ENCODE measurements at regions not wholly inside any gene's neighbourhood (a gene's known extent, or its start where the extent isn't known, plus 50 kb on each side); places are given as distances from the start of the nearest gene placed in this dataset.
A peak's percentile ranks its signal among the peaks of the same experiment; 100 is the strongest.

- no peak overlapping the region for H3K9ac ChIP-seq (ENCODE audit: low read length)
- no peak for DNase-seq
Measured at GRCh38 chr3:152664766-152665165, 170.2 kb upstream of the P2RY1 start.

GRCh38 chr3:152667267-152667666 is 167.7 kb upstream of the P2RY1 start:
- Histone ChIP-seq H3K4me3 (ENCODE audit: low read length) (no peak overlapping the region), H2AK5ac (ENCODE audit: low read length) (no peak overlapping the region), H3K27me3 (ENCODE audit: insufficient read depth, low read length, poor library complexity) (no peaks in the 10 kb centered on the region), H3K4me2 (ENCODE audit: low read length) (no peak overlapping the region), H3K36me3 (ENCODE audit: control insufficient read depth, insufficient read depth, low read length) (no peaks in the 10 kb centered on the region), H3K79me1 (ENCODE audit: low read length) (no peaks in the 10 kb centered on the region), H3K79me2 (ENCODE audit: control insufficient read depth, insufficient read depth, low read length) (no peaks in the 10 kb centered on the region), H3K56ac (ENCODE audit: low read length) (no peak overlapping the region), H3K27ac (ENCODE audit: low read depth, low read length) (no peak overlapping the region), H2BK15ac (replicated peaks; ENCODE audit: low read depth) (no peak overlapping the region), H2BK5ac (ENCODE audit: low read length) (no peak overlapping the region), H4K8ac (ENCODE audit: low read depth, low read length) (no peak overlapping the region), H4K5ac (ENCODE audit: low read length) (no peak overlapping the region), H3K18ac (ENCODE audit: low read length) (no peak overlapping the region), H2BK120ac (ENCODE audit: low read depth, low read length) (no peak overlapping the region), H3K23ac (ENCODE audit: low read length) (no peak overlapping the region), H3K9ac (ENCODE audit: low read length) (no peak overlapping the region), H3K4me1 (ENCODE audit: control insufficient read depth, low read depth, low read length) (peaks cover 2% of the 10 kb centered on the region), H3K4ac (ENCODE audit: low read depth, low read length) (no peak overlapping the region)
- DNase-seq: no peak

More at GRCh38 chr3:152664766-152665165, 170.2 kb upstream of the P2RY1 start:
- no peak overlapping the region for H4K8ac ChIP-seq (ENCODE audit: low read depth, low read length)
- no peak overlapping the region for H2BK120ac ChIP-seq (ENCODE audit: low read depth, low read length)
- no peak overlapping the region for H3K4me3 ChIP-seq (ENCODE audit: low read length)
- no peak overlapping the region for H3K23ac ChIP-seq (ENCODE audit: low read length)
- H3K56ac ChIP-seq (ENCODE audit: low read length): no peak overlapping the region
- H3K18ac ChIP-seq (ENCODE audit: low read length): no peak overlapping the region
- no peak overlapping the region for H3K4ac ChIP-seq (ENCODE audit: low read depth, low read length)
- no peaks in the 10 kb centered on the region for H3K79me1 ChIP-seq (ENCODE audit: low read length)
- no peak overlapping the region for H4K5ac ChIP-seq (ENCODE audit: low read length)
- H3K79me2 ChIP-seq (ENCODE audit: control insufficient read depth, insufficient read depth, low read length): no peaks in the 10 kb centered on the region
- H3K27me3 ChIP-seq (ENCODE audit: insufficient read depth, low read length, poor library complexity): no peaks in the 10 kb centered on the region
- no peaks in the 10 kb centered on the region for H3K4me1 ChIP-seq (ENCODE audit: control insufficient read depth, low read depth, low read length)
- H2BK15ac ChIP-seq (replicated peaks; ENCODE audit: low read depth): no peak overlapping the region
- no peaks in the 10 kb centered on the region for H3K36me3 ChIP-seq (ENCODE audit: control insufficient read depth, insufficient read depth, low read length)
- no peak overlapping the region for H2BK5ac ChIP-seq (ENCODE audit: low read length)
- H3K4me2 ChIP-seq (ENCODE audit: low read length): no peak overlapping the region
- no peak overlapping the region for H3K27ac ChIP-seq (ENCODE audit: low read depth, low read length)
- no peak overlapping the region for H2AK5ac ChIP-seq (ENCODE audit: low read length)

DNA sequence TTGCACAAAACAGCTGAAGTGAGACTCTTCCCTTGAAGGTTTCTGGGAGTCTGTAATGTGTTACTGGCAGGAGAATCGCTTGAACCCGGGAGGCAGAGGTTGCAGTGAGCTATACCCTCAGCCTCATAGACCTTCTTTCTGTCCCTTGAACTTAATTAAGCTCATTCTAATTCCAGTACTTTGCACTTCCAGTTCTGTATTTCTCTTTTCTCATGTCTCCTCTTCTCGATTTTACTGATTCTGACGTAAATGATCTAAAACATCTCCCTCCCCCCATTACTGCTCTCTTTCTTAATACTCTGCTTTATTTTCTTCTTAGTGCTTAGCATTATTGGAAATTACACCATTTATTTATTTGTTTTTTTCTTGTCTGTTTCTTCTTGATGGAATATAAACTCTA is 165.4 kb upstream of the P2RY1 start:
- H3K56ac ChIP-seq (ENCODE audit: low read length): no peak overlapping the region
- no CpG with 5 or more reads among the region's 4 CpGs for WGBS (ENCODE audit: extremely low coverage, insufficient coverage, low lambda C conversion rate)
- no peak for DNase-seq

GRCh38 chr3:152671446-152672319 is 163.2 kb upstream of the P2RY1 start:
- no peak overlapping the region for H3K23ac ChIP-seq (ENCODE audit: low read length)
- H4K8ac ChIP-seq (ENCODE audit: low read depth, low read length): peak overlapping the region; percentile 56
- peak overlapping the region; percentile 38 for H3K56ac ChIP-seq (ENCODE audit: low read length)
- no peak overlapping the region for H4K5ac ChIP-seq (ENCODE audit: low read length)
- H3K79me1 ChIP-seq (ENCODE audit: low read length): no peaks in the 10 kb centered on the region
- H2AK5ac ChIP-seq (ENCODE audit: low read length): no peak overlapping the region
- H2BK15ac ChIP-seq (replicated peaks; ENCODE audit: low read depth): no peak overlapping the region
- H3K4ac ChIP-seq (ENCODE audit: low read depth, low read length): peak overlapping the region; percentile 31
- peaks cover 2% of the 10 kb centered on the region for H3K4me1 ChIP-seq (ENCODE audit: control insufficient read depth, low read depth, low read length)
- no CpG with 5 or more reads among the region's 8 CpGs for WGBS (ENCODE audit: extremely low coverage, insufficient coverage, low lambda C conversion rate)
- no peak overlapping the region for H3K27ac ChIP-seq (ENCODE audit: low read depth, low read length)
- no peak overlapping the region for H3K4me3 ChIP-seq (ENCODE audit: low read length)
- no peaks in the 10 kb centered on the region for H3K79me2 ChIP-seq (ENCODE audit: control insufficient read depth, insufficient read depth, low read length)
- no peak for DNase-seq
- H3K27me3 ChIP-seq (ENCODE audit: insufficient read depth, low read length, poor library complexity): no peaks in the 10 kb centered on the region
- H3K18ac ChIP-seq (ENCODE audit: low read length): no peak overlapping the region
- H3K36me3 ChIP-seq (ENCODE audit: control insufficient read depth, insufficient read depth, low read length): no peaks in the 10 kb centered on the region
- H3K4me2 ChIP-seq (ENCODE audit: low read length): no peak overlapping the region
- H3K9ac ChIP-seq (ENCODE audit: low read length): no peak overlapping the region
- H2BK5ac ChIP-seq (ENCODE audit: low read length): no peak overlapping the region
- no peak overlapping the region for H2BK120ac ChIP-seq (ENCODE audit: low read depth, low read length)

More for the DNA sequence above, 165.4 kb upstream of the P2RY1 start:
- Histone ChIP-seq H3K9ac (ENCODE audit: low read length) (no peak overlapping the region), H3K23ac (ENCODE audit: low read length) (no peak overlapping the region), H4K5ac (ENCODE audit: low read length) (no peak overlapping the region), H4K8ac (ENCODE audit: low read depth, low read length) (no peak overlapping the region), H3K4me2 (ENCODE audit: low read length) (no peak overlapping the region), H3K18ac (ENCODE audit: low read length) (peak overlapping the region; percentile 68), H3K27me3 (ENCODE audit: insufficient read depth, low read length, poor library complexity) (no peaks in the 10 kb centered on the region), H3K27ac (ENCODE audit: low read depth, low read length) (no peak overlapping the region), H3K79me2 (ENCODE audit: control insufficient read depth, insufficient read depth, low read length) (no peaks in the 10 kb centered on the region), H2BK120ac (ENCODE audit: low read depth, low read length) (no peak overlapping the region), H3K4me3 (ENCODE audit: low read length) (no peak overlapping the region), H2BK15ac (replicated peaks; ENCODE audit: low read depth) (no peak overlapping the region), H2BK5ac (ENCODE audit: low read length) (no peak overlapping the region), H3K79me1 (ENCODE audit: low read length) (no peaks in the 10 kb centered on the region), H3K36me3 (ENCODE audit: control insufficient read depth, insufficient read depth, low read length) (no peaks in the 10 kb centered on the region), H3K4ac (ENCODE audit: low read depth, low read length) (no peak overlapping the region), H3K4me1 (ENCODE audit: control insufficient read depth, low read depth, low read length) (peaks cover 2% of the 10 kb centered on the region), H2AK5ac (ENCODE audit: low read length) (no peak overlapping the region)

DNA sequence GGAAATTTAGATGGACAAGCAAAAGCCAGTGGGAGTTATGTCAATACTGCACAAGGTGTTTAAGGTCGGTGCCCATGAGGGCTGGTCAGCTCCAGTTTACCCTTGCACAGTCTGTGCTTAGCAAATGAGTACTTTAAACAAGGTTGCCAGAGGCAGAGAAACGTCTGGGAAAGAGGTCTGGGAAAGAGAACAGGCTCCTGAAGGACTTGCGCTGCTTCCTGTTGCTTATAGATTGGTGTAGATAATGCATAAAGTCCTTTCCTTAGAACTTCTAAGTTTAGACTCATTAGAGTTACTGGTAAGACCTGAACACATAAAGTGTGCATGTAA is 162.6 kb upstream of the P2RY1 start:
- no peaks in the 10 kb centered on the region for H3K79me2 ChIP-seq (ENCODE audit: control insufficient read depth, insufficient read depth, low read length)
- no peak overlapping the region for H3K18ac ChIP-seq (ENCODE audit: low read length)
- H3K4me2 ChIP-seq (ENCODE audit: low read length): no peak overlapping the region
- H3K56ac ChIP-seq (ENCODE audit: low read length): peak overlapping the region; percentile 38
- H3K36me3 ChIP-seq (ENCODE audit: control insufficient read depth, insufficient read depth, low read length): no peaks in the 10 kb centered on the region
- no peak overlapping the region for H3K4me3 ChIP-seq (ENCODE audit: low read length)
- no peak overlapping the region for H4K5ac ChIP-seq (ENCODE audit: low read length)
- H2BK5ac ChIP-seq (ENCODE audit: low read length): peak overlapping the region; percentile 47
- no peak overlapping the region for H2AK5ac ChIP-seq (ENCODE audit: low read length)
- peaks cover 2% of the 10 kb centered on the region for H3K4me1 ChIP-seq (ENCODE audit: control insufficient read depth, low read depth, low read length)
- DNase-seq: no peak
- no peak overlapping the region for H3K27ac ChIP-seq (ENCODE audit: low read depth, low read length)
- H3K23ac ChIP-seq (ENCODE audit: low read length): no peak overlapping the region
- no peak overlapping the region for H3K4ac ChIP-seq (ENCODE audit: low read depth, low read length)
- no peak overlapping the region for H2BK120ac ChIP-seq (ENCODE audit: low read depth, low read length)
- H3K79me1 ChIP-seq (ENCODE audit: low read length): no peaks in the 10 kb centered on the region
- no peak overlapping the region for H3K9ac ChIP-seq (ENCODE audit: low read length)
- H2BK15ac ChIP-seq (replicated peaks; ENCODE audit: low read depth): no peak overlapping the region
- no peak overlapping the region for H4K8ac ChIP-seq (ENCODE audit: low read depth, low read length)
- no CpG with 5 or more reads among the region's 3 CpGs for WGBS (ENCODE audit: extremely low coverage, insufficient coverage, low lambda C conversion rate)
- H3K27me3 ChIP-seq (ENCODE audit: insufficient read depth, low read length, poor library complexity): no peaks in the 10 kb centered on the region

DNA sequence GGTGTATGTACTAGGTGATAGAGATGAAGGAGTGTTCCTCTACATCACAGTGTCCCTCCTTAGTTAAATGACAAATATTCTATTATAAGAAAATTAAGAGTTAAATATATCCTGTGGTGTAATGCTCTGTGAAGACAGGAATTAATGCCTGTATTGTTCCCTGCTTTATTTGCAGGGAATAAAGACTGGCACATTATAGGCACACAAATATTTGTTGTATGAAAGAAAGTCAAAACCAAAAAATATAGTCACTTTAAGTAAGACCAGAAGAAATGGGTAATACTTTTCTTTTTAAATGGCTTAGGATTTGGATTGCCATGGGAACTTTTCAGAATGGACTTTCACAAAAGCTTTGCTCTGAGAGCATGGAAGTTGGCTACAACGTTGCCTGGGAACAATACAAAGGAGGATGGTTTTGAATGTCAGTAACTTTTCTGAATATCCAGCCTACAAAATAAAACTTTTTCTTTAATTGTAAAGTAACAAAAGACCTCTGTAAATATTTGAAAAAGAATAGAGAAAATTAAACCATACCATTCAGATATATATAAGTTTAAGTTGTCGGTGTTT is 158.0 kb upstream of the P2RY1 start:
- no peak overlapping the region for H2BK15ac ChIP-seq (replicated peaks; ENCODE audit: low read depth)
- H3K18ac ChIP-seq (ENCODE audit: low read length): no peak overlapping the region
- no peak overlapping the region for H4K8ac ChIP-seq (ENCODE audit: low read depth, low read length)
- H3K27me3 ChIP-seq (ENCODE audit: insufficient read depth, low read length, poor library complexity): no peaks in the 10 kb centered on the region
- no peak overlapping the region for H2BK120ac ChIP-seq (ENCODE audit: low read depth, low read length)
- no peak overlapping the region for H3K4ac ChIP-seq (ENCODE audit: low read depth, low read length)
- H2AK5ac ChIP-seq (ENCODE audit: low read length): no peak overlapping the region
- no peak for DNase-seq
- H3K4me2 ChIP-seq (ENCODE audit: low read length): no peak overlapping the region
- H3K79me2 ChIP-seq (ENCODE audit: control insufficient read depth, insufficient read depth, low read length): no peaks in the 10 kb centered on the region
- no peak overlapping the region for H2BK5ac ChIP-seq (ENCODE audit: low read length)
- H3K4me3 ChIP-seq (ENCODE audit: low read length): no peak overlapping the region
- no peak overlapping the region for H3K23ac ChIP-seq (ENCODE audit: low read length)
- no CpG with 5 or more reads among the region's 2 CpGs for WGBS (ENCODE audit: extremely low coverage, insufficient coverage, low lambda C conversion rate)
- no peak overlapping the region for H3K9ac ChIP-seq (ENCODE audit: low read length)
- no peaks in the 10 kb centered on the region for H3K79me1 ChIP-seq (ENCODE audit: low read length)
- no peak overlapping the region for H3K27ac ChIP-seq (ENCODE audit: low read depth, low read length)
- H4K5ac ChIP-seq (ENCODE audit: low read length): no peak overlapping the region
- no peaks in the 10 kb centered on the region for H3K4me1 ChIP-seq (ENCODE audit: control insufficient read depth, low read depth, low read length)
- no peak overlapping the region for H3K56ac ChIP-seq (ENCODE audit: low read length)
- H3K36me3 ChIP-seq (ENCODE audit: control insufficient read depth, insufficient read depth, low read length): no peaks in the 10 kb centered on the region

Measured in mesendoderm (in vitro differentiated cells).